B cell (primary cell): ENCODE measurements at regions not wholly inside any gene's neighbourhood (a gene's known extent, or its start where the extent isn't known, plus 50 kb on each side); places are given as distances from the start of the nearest gene placed in this dataset.

Experiments
- ATAC-seq: fragments of 200-7000 bp; cut with Tn5 transposase; one replicate; pipeline ENCODE4 v1.10.0; 2021; ENCODE audit warnings: low read depth, mild to moderate bottlenecking, moderate number of reproducible peaks, moderate library complexity
- CTCF ChIA-PET: fragments of 350-600 bp; sonication (Branson Sonifier 250); formaldehyde crosslinking; loops from one replicate; lab custom pipeline; 2021; ENCODE audit warnings: antibody characterized with exemption, inconsistent platforms; lab: Charles Lee
- POLR2A ChIA-PET: fragments of 350-600 bp; sonication (Branson Sonifier 250); formaldehyde crosslinking; loops from one replicate; lab custom pipeline; 2021; ENCODE audit warnings: antibody characterized with exemption; lab: Charles Lee
- DNase-seq: peaks from one replicate; pipeline ENCODE4 v3.0.0; 2013
- H2AFZ ChIP-seq: 2 replicates; pipeline ENCODE4 v1.6.1; 2012; ENCODE audit warnings: mild to moderate bottlenecking, low read depth, low read length; ENCODE audit not compliant: insufficient read depth, poor library complexity, severe bottlenecking
- H3K27ac ChIP-seq, 2 donors: 1 replicate in 1 of 2; 2 replicates in 1 of 2; pipeline ENCODE4 v1.5.1; 2012 to 2013; ENCODE audit warnings: low read length in 2 of 2, mild to moderate bottlenecking in 2 of 2, moderate library complexity in 1 of 2
- H3K27me3 ChIP-seq, 4 experiments: fragments of 200-600 bp in 1 of 4; sonication (generic) in 1 of 4; replicated peaks in 1 of 4; 1 replicate in 2 of 4; 2 replicates in 2 of 4; pipeline versions ENCODE4 v1.6.1 to v1.7.0; 2013 to 2016; ENCODE audit warnings: low read length in 3 of 4, mild to moderate bottlenecking in 2 of 4, mixed read lengths in 1 of 4, moderate library complexity in 1 of 4; ENCODE audit not compliant: insufficient read depth in 4 of 4, control insufficient read depth in 3 of 4; ENCODE audit errors: control extremely low read depth in 1 of 4
- H3K36me3 ChIP-seq, 2 experiments: replicated peaks in 1 of 2; 1 replicate in 1 of 2; 2 replicates in 1 of 2; pipeline versions ENCODE4 v1.6.1 to v1.7.1; 2013; ENCODE audit warnings: low read length in 1 of 2; ENCODE audit not compliant: insufficient read depth in 2 of 2, control insufficient read depth in 1 of 2; ENCODE audit errors: control extremely low read depth in 1 of 2, extremely low read depth in 1 of 2
- H3K4me1 ChIP-seq, 2 donors: fragments of 200-600 bp in 1 of 2; sonication (generic) in 1 of 2; 1 replicate in 1 of 2; 2 replicates in 1 of 2; pipeline versions ENCODE4 v1.5.1 to v1.6.1; 2013 to 2017; ENCODE audit warnings: low read length in 2 of 2; ENCODE audit not compliant: control insufficient read depth in 2 of 2, insufficient read depth in 2 of 2
- H3K4me2 ChIP-seq: replicated peaks from 2 replicates; pipeline ENCODE3; 2012; ENCODE audit warnings: mild to moderate bottlenecking, low read depth, low read length; ENCODE audit not compliant: poor library complexity, severe bottlenecking
- H3K4me3 ChIP-seq, 5 experiments: fragments of 200-600 bp in 1 of 5; sonication (generic) in 1 of 5; 1 replicate in 3 of 5; 2 replicates in 2 of 5; pipeline versions ENCODE4 v1.5.1 to v1.7.0; 2011 to 2016; ENCODE audit warnings: low read length in 4 of 5, mild to moderate bottlenecking in 4 of 5, low read depth in 2 of 5, control low read depth in 1 of 5, moderate library complexity in 1 of 5; ENCODE audit not compliant: insufficient read depth in 1 of 5; ENCODE audit errors: control extremely low read depth in 1 of 5, extremely low read depth in 1 of 5
- H3K79me2 ChIP-seq: fragments of 200-600 bp; sonication (generic); one replicate; pipeline ENCODE4 v1.6.0; 2016; ENCODE audit warnings: low read length; ENCODE audit not compliant: control insufficient read depth, insufficient read depth
- H3K9ac ChIP-seq: fragments of 200-600 bp; sonication (generic); 2 replicates; pipeline ENCODE4 v1.6.1; 2017; ENCODE audit warnings: mild to moderate bottlenecking, low read length, moderate library complexity
- H3K9me3 ChIP-seq, 3 donors: one replicate each; pipeline versions ENCODE4 v1.6.1 to v1.7.1; 2013; ENCODE audit warnings: low read length in 2 of 3; ENCODE audit not compliant: control insufficient read depth in 2 of 3, insufficient read depth in 1 of 3; ENCODE audit errors: control extremely low read depth in 1 of 3
- H4K20me1 ChIP-seq: 2 replicates; pipeline ENCODE4 v1.6.0; 2012; ENCODE audit warnings: mild to moderate bottlenecking, low read length; ENCODE audit not compliant: insufficient read depth, control insufficient read depth, poor library complexity, severe bottlenecking
- H3K27ac Mint-ChIP-seq: one replicate; pipeline ENCODE4 v1.8.0; 2021; ENCODE audit warnings: mixed read lengths
- H3K27me3 Mint-ChIP-seq: one replicate; pipeline ENCODE4 v1.8.0; 2021; ENCODE audit warnings: mixed read lengths
- H3K4me1 Mint-ChIP-seq: one replicate; pipeline ENCODE4 v1.8.0; 2021; ENCODE audit warnings: mixed read lengths
- H3K4me3 Mint-ChIP-seq: one replicate; pipeline ENCODE4 v1.8.0; 2021; ENCODE audit warnings: mixed read lengths
- H3K9me3 Mint-ChIP-seq: one replicate; pipeline ENCODE4 v1.8.0; 2022; ENCODE audit warnings: mixed read lengths; ENCODE audit not compliant: insufficient read depth
- CTCF ChIP-seq: fragments of 200-600 bp; IDR thresholded peaks from one replicate; pipeline ENCODE4 v1.8.0; 2022; ENCODE audit warnings: antibody characterized with exemption, mild to moderate bottlenecking
- EZH2 ChIP-seq: IDR thresholded peaks from 2 replicates; pipeline ENCODE4 v1.6.1; 2012; ENCODE audit warnings: borderline replicate concordance, low read depth, mild to moderate bottlenecking, moderate library complexity, low read length; ENCODE audit not compliant: insufficient read depth, poor library complexity, severe bottlenecking
- WGBS: methylation state at CpG from one replicate; pipeline ENCODE4 v1.1.5; 2013; ENCODE audit warnings: missing lambda C conversion rate; ENCODE audit not compliant: insufficient coverage; 5-methylcytosine and 5-hydroxymethylcytosine counted together
- intact Hi-C: fragments of 100-400 bp; cut with micrococcal nuclease; formaldehyde crosslinking; loops from one replicate; pipeline ENCODE4 v1.10.0; 2022

- H3K27ac Mint-ChIP-seq: no peak overlapping the region
- Histone ChIP-seq H4K20me1 (no peaks in the 10 kb centered on the region), H3K9me3 (no peaks in the 10 kb centered on the region), H2AFZ (no peak overlapping the region), H3K27me3 (no peaks in the 10 kb centered on the region), H3K9ac (no peak overlapping the region), H3K4me1 (no peaks in the 10 kb centered on the region), H3K4me2 (no peak overlapping the region), H3K36me3 (no peaks in the 10 kb centered on the region), H3K79me2 (no peaks in the 10 kb centered on the region), H3K27ac (no peak overlapping the region), H3K4me3 (no peak overlapping the region)
- ATAC-seq (no peak), DNase-seq (no peak)
- intact Hi-C loops: no loop called here
- no peaks in the 10 kb centered on the region for H3K27me3 Mint-ChIP-seq
- ChIA-PET CTCF (no interaction called here), POLR2A (no interaction called here)
- H3K4me1 Mint-ChIP-seq: no peaks in the 10 kb centered on the region
- TF ChIP-seq CTCF (no peak), EZH2 (no peak)
- no peak overlapping the region for H3K4me3 Mint-ChIP-seq
- WGBS: no CpG with 5 or more reads among the region's 2 CpGs
- no peaks in the 10 kb centered on the region for H3K9me3 Mint-ChIP-seq
Measured at GRCh38 chr6:134610411-134610810, 292.5 kb upstream of the SGK1 start.

GRCh38 chr6:134609716-134610261 is 291.9 kb upstream of the SGK1 start:
- no peaks in the 10 kb centered on the region for H3K27me3 Mint-ChIP-seq
- H3K36me3 ChIP-seq: no peaks in the 10 kb centered on the region
- no peak for ATAC-seq

More at GRCh38 chr6:134609716-134610261, 291.9 kb upstream of the SGK1 start:
- ChIA-PET POLR2A (no interaction called here), CTCF (no interaction called here)
- Histone ChIP-seq H3K4me1 (no peaks in the 10 kb centered on the region), H3K4me2 (no peak overlapping the region), H2AFZ (no peak overlapping the region), H3K79me2 (no peaks in the 10 kb centered on the region), H4K20me1 (no peaks in the 10 kb centered on the region), H3K27ac (no peak overlapping the region), H3K27me3 (no peaks in the 10 kb centered on the region), H3K4me3 (no peak overlapping the region), H3K9me3 (no peaks in the 10 kb centered on the region), H3K9ac (no peak overlapping the region)
- TF ChIP-seq CTCF: no peak
- TF ChIP-seq EZH2: no peak
- no peak for DNase-seq
- H3K4me1 Mint-ChIP-seq: no peaks in the 10 kb centered on the region
- H3K9me3 Mint-ChIP-seq: no peaks in the 10 kb centered on the region
- no peak overlapping the region for H3K4me3 Mint-ChIP-seq
- H3K27ac Mint-ChIP-seq: no peak overlapping the region
- 75% methylated on average over 1 of the region's 1 CpG for WGBS
- intact Hi-C loops: no loop called here
